CD14-positive monocyte (primary cell): ENCODE measurements at regions not wholly inside any gene's neighbourhood (a gene's known extent, or its start where the extent isn't known, plus 50 kb on each side); places are given as distances from the start of the nearest gene placed in this dataset.

Experiments
- DNase-seq, 3 donors: peaks; one replicate each; pipeline ENCODE4 v3.0.0-alpha.2; 2011 to 2022
- H2AFZ ChIP-seq: 2 replicates; pipeline ENCODE4 v1.6.0; 2012; ENCODE audit warnings: mild to moderate bottlenecking, low read depth, low read length, inconsistent platforms; ENCODE audit not compliant: insufficient read depth, poor library complexity, severe bottlenecking
- H3K27ac ChIP-seq, 2 donors: 1 replicate in 1 of 2; 2 replicates in 1 of 2; pipeline ENCODE4 v1.5.1; 2012 to 2013; ENCODE audit warnings: low read length in 2 of 2, control low read depth in 1 of 2, inconsistent platforms in 1 of 2, low read depth in 1 of 2, mild to moderate bottlenecking in 1 of 2
- H3K27me3 ChIP-seq, 2 donors: one replicate each; pipeline versions ENCODE4 v1.6.0 to v1.6.1; 2011 to 2013; ENCODE audit warnings: low read length in 2 of 2; ENCODE audit not compliant: control insufficient read depth in 2 of 2, insufficient read depth in 2 of 2
- H3K36me3 ChIP-seq, 2 donors: replicated peaks in 1 of 2; 1 replicate in 1 of 2; 2 replicates in 1 of 2; pipeline versions ENCODE4 v1.5.1 to v1.6.1; 2012 to 2013; ENCODE audit warnings: low read length in 2 of 2, control low read depth in 1 of 2, inconsistent platforms in 1 of 2, mild to moderate bottlenecking in 1 of 2; ENCODE audit not compliant: insufficient read depth in 2 of 2, control insufficient read depth in 1 of 2
- H3K4me1 ChIP-seq, 2 donors: 1 replicate in 1 of 2; 2 replicates in 1 of 2; pipeline versions ENCODE4 v1.5.1 to v1.6.1; 2012 to 2013; ENCODE audit warnings: low read length in 2 of 2, control low read depth in 1 of 2, inconsistent platforms in 1 of 2, mild to moderate bottlenecking in 1 of 2, moderate library complexity in 1 of 2; ENCODE audit not compliant: insufficient read depth in 2 of 2, control insufficient read depth in 1 of 2
- H3K4me2 ChIP-seq: replicated peaks from 2 replicates; pipeline ENCODE3; 2012; ENCODE audit warnings: low read length, moderate library complexity, mild to moderate bottlenecking; ENCODE audit not compliant: poor library complexity, severe bottlenecking; ENCODE audit errors: extremely low read depth
- H3K4me3 ChIP-seq, 3 experiments: fragments of 200-600 bp in 1 of 3; sonication (generic) in 1 of 3; replicated peaks in 1 of 3; 1 replicate in 2 of 3; 2 replicates in 1 of 3; pipeline ENCODE4 v1.5.1; 2011 to 2013; ENCODE audit warnings: low read length in 3 of 3, mild to moderate bottlenecking in 3 of 3, control low read depth in 2 of 3, low read depth in 2 of 3, inconsistent platforms in 1 of 3, moderate library complexity in 1 of 3
- H3K79me2 ChIP-seq: 2 replicates; pipeline ENCODE4 v1.6.0; 2012; ENCODE audit warnings: mild to moderate bottlenecking, control low read depth, inconsistent platforms, low read length, moderate library complexity; ENCODE audit not compliant: insufficient read depth
- H3K9ac ChIP-seq: 2 replicates; pipeline ENCODE4 v1.6.0; 2017; ENCODE audit warnings: low read length, mild to moderate bottlenecking; ENCODE audit not compliant: insufficient read depth, poor library complexity, severe bottlenecking
- H3K9me3 ChIP-seq, 2 donors: replicated peaks in 1 of 2; 1 replicate in 1 of 2; 2 replicates in 1 of 2; pipeline versions ENCODE4 v1.5.1 to v1.6.1; 2012 to 2013; ENCODE audit warnings: low read length in 2 of 2, control low read depth in 1 of 2; ENCODE audit not compliant: control insufficient read depth in 1 of 2, insufficient read depth in 1 of 2
- H4K20me1 ChIP-seq: 2 replicates; pipeline ENCODE4 v1.6.0; 2012; ENCODE audit warnings: mild to moderate bottlenecking, low read length, control low read depth, moderate library complexity; ENCODE audit not compliant: insufficient read depth
- H3K27ac Mint-ChIP-seq, 7 donors: one replicate each; pipeline ENCODE4 v1.8.0; 2020; ENCODE audit warnings: mild to moderate bottlenecking in 7 of 7, mixed read lengths in 7 of 7, moderate library complexity in 6 of 7, inconsistent platforms in 2 of 7
- H3K27me3 Mint-ChIP-seq, 3 donors: one replicate each; pipeline ENCODE4 v1.8.0; 2021 to 2022; ENCODE audit warnings: low read depth in 3 of 3, mild to moderate bottlenecking in 3 of 3, mixed read lengths in 3 of 3, moderate library complexity in 3 of 3, inconsistent platforms in 1 of 3
- H3K36me3 Mint-ChIP-seq, 2 donors: one replicate each; pipeline ENCODE4 v1.8.0; 2020; ENCODE audit warnings: mixed read lengths in 2 of 2, inconsistent platforms in 1 of 2, mild to moderate bottlenecking in 1 of 2
- H3K4me1 Mint-ChIP-seq: one replicate; pipeline ENCODE4 v1.8.0; 2020; ENCODE audit warnings: mild to moderate bottlenecking, mixed read lengths
- H3K4me3 Mint-ChIP-seq, 2 donors: one replicate each; pipeline ENCODE4 v1.8.0; 2020; ENCODE audit warnings: mild to moderate bottlenecking in 2 of 2, mixed read lengths in 2 of 2, moderate library complexity in 1 of 2
- H3K9me3 Mint-ChIP-seq, 7 donors: one replicate each; pipeline ENCODE4 v1.8.0; 2020 to 2022; ENCODE audit warnings: mixed read lengths in 7 of 7, mild to moderate bottlenecking in 6 of 7, moderate library complexity in 6 of 7, inconsistent platforms in 2 of 7
- CTCF ChIP-seq: fragments of 200-600 bp; IDR thresholded peaks from one replicate; pipeline ENCODE4 v1.8.0; 2022; ENCODE audit warnings: antibody characterized with exemption, mild to moderate bottlenecking
- WGBS: methylation state at CpG from one replicate; pipeline ENCODE4 v1.1.5; 2013; ENCODE audit warnings: missing lambda C conversion rate; ENCODE audit not compliant: insufficient coverage; 5-methylcytosine and 5-hydroxymethylcytosine counted together
- intact Hi-C, 2 donors: fragments of 100-400 bp; cut with micrococcal nuclease; formaldehyde crosslinking; loops; one replicate each; pipeline versions ENCODE4 v1.15.0 to v1.15.1; 2023

- DNase-seq, result no peak
- no peak overlapping the region for H2AFZ ChIP-seq
- H4K20me1 ChIP-seq, result no peaks in the 10 kb centered on the region
- no peaks in the 10 kb centered on the region for H3K79me2 ChIP-seq
- WGBS, result no CpG with 5 or more reads among the region's 3 CpGs
- no peak for TF ChIP-seq CTCF
- Mint-ChIP-seq H3K27me3 (peaks cover 0 to 2% (median 0%) of the 10 kb centered on the region in 3 donors), H3K27ac (no peak overlapping the region), H3K36me3 (no peaks in the 10 kb centered on the region), H3K9me3 (peaks cover 0 to 4% (median 0%) of the 10 kb centered on the region in 7 donors), H3K4me3 (no peak overlapping the region), H3K4me1 (no peaks in the 10 kb centered on the region)
- no peak overlapping the region for H3K4me2 ChIP-seq
- no peak overlapping the region for H3K9ac ChIP-seq
- no peaks in the 10 kb centered on the region for H3K4me1 ChIP-seq
- intact Hi-C loops, result no loop called here
- no peak overlapping the region for H3K4me3 ChIP-seq
- H3K27me3 ChIP-seq, result no peaks in the 10 kb centered on the region
- no peaks in the 10 kb centered on the region for H3K36me3 ChIP-seq
- H3K9me3 ChIP-seq, result no peaks in the 10 kb centered on the region
- no peak overlapping the region for H3K27ac ChIP-seq
Observed at GRCh38 chrX:10356979-10357378, 200.2 kb downstream of the CLCN4 start.

GRCh38 chrX:10358958-10359357, 202.2 kb downstream of the CLCN4 start:
- WGBS, result no CpG with 5 or more reads among the region's 2 CpGs
- H3K27ac ChIP-seq, result no peak overlapping the region
- no peaks in the 10 kb centered on the region for H3K36me3 Mint-ChIP-seq
- H3K4me1 Mint-ChIP-seq, result no peaks in the 10 kb centered on the region
- no peak overlapping the region for H3K4me3 ChIP-seq
- no peak for TF ChIP-seq CTCF
- H3K27me3 Mint-ChIP-seq, result no peaks in the 10 kb centered on the region
- H3K79me2 ChIP-seq, result no peaks in the 10 kb centered on the region
- no peaks in the 10 kb centered on the region for H3K27me3 ChIP-seq
- no peak overlapping the region for H3K27ac Mint-ChIP-seq
- H3K4me3 Mint-ChIP-seq, result no peak overlapping the region
- no peak for DNase-seq
- no peak overlapping the region for H3K9ac ChIP-seq
- H4K20me1 ChIP-seq, result no peaks in the 10 kb centered on the region
- no peak overlapping the region for H2AFZ ChIP-seq
- intact Hi-C loops, result no loop called here
- H3K4me1 ChIP-seq, result no peaks in the 10 kb centered on the region
- H3K9me3 Mint-ChIP-seq, result peaks cover 0 to 4% (median 0%) of the 10 kb centered on the region in 7 donors
- no peak overlapping the region for H3K4me2 ChIP-seq
- H3K9me3 ChIP-seq, result no peaks in the 10 kb centered on the region
- no peaks in the 10 kb centered on the region for H3K36me3 ChIP-seq
